Natural killer cell (primary cell): ENCODE measurements at regions not wholly inside any gene's neighbourhood (a gene's known extent, or its start where the extent isn't known, plus 50 kb on each side); places are given as distances from the start of the nearest gene placed in this dataset.
"Not testable (repeated sequence)": the region's sequence is repeated elsewhere in the genome, so short reads cannot be mapped to it uniquely, and the experiment has no call there.

Source experiments
- ATAC-seq, 3 donors: fragments of 150-1000 bp in 2 of 3; fragments of 200-7000 bp in 1 of 3; cut with Tn5 transposase; 1 replicate in 1 of 3; 2 replicates in 2 of 3; pipeline ENCODE4 v1.10.0; 2021; ENCODE audit warnings: mild to moderate bottlenecking in 2 of 3, moderate library complexity in 2 of 3
- DNase-seq, 2 donors: peaks; one replicate each; pipeline versions ENCODE4 v3.0.0 to v3.0.0-alpha.2; 2013 to 2021; ENCODE audit warnings: mixed read lengths in 1 of 2
- H3K27ac ChIP-seq: one replicate; pipeline ENCODE4 v1.5.1; 2013; ENCODE audit warnings: mild to moderate bottlenecking, low read length
- H3K27me3 ChIP-seq: one replicate; pipeline ENCODE4 v1.6.1; 2013; ENCODE audit warnings: low read length; ENCODE audit not compliant: control insufficient read depth, insufficient read depth
- H3K36me3 ChIP-seq: one replicate; pipeline ENCODE4 v1.6.1; 2013; ENCODE audit warnings: low read length; ENCODE audit not compliant: control insufficient read depth, insufficient read depth
- H3K4me1 ChIP-seq: one replicate; pipeline ENCODE4 v1.6.1; 2013; ENCODE audit warnings: low read length; ENCODE audit not compliant: control insufficient read depth, insufficient read depth
- H3K4me3 ChIP-seq: one replicate; pipeline ENCODE4 v1.5.1; 2013; ENCODE audit warnings: low read length
- H3K9me3 ChIP-seq: one replicate; pipeline ENCODE4 v1.6.1; 2013; ENCODE audit warnings: low read length; ENCODE audit not compliant: control insufficient read depth, insufficient read depth
- H3K27ac Mint-ChIP-seq, 2 donors: one replicate each; pipeline ENCODE4 v1.8.0; 2022; ENCODE audit warnings: mild to moderate bottlenecking in 2 of 2, mixed read lengths in 2 of 2, moderate library complexity in 1 of 2
- H3K27me3 Mint-ChIP-seq, 2 donors: one replicate each; pipeline ENCODE4 v1.8.0; 2022; ENCODE audit warnings: low read depth in 2 of 2, mixed read lengths in 2 of 2
- H3K36me3 Mint-ChIP-seq: one replicate; pipeline ENCODE4 v1.8.0; 2022; ENCODE audit warnings: mixed read lengths
- H3K4me1 Mint-ChIP-seq, 2 donors: one replicate each; pipeline ENCODE4 v1.8.0; 2022; ENCODE audit warnings: mixed read lengths in 2 of 2
- H3K4me3 Mint-ChIP-seq: one replicate; pipeline ENCODE4 v1.8.0; 2022; ENCODE audit warnings: mild to moderate bottlenecking, moderate library complexity, mixed read lengths
- H3K9me3 Mint-ChIP-seq, 2 donors: one replicate each; pipeline ENCODE4 v1.8.0; 2022; ENCODE audit warnings: mixed read lengths in 2 of 2
- CTCF ChIP-seq: fragments of 200-600 bp; IDR thresholded peaks from one replicate; pipeline ENCODE4 v1.8.0; 2022; ENCODE audit warnings: antibody characterized with exemption
- WGBS: methylation state at CpG from one replicate; pipeline ENCODE4 v1.1.7; 2013; ENCODE audit warnings: missing lambda C conversion rate; ENCODE audit not compliant: insufficient coverage; 5-methylcytosine and 5-hydroxymethylcytosine counted together
- intact Hi-C: fragments of 100-400 bp; cut with micrococcal nuclease; formaldehyde crosslinking; loops from one replicate; pipeline ENCODE4 v1.14.2; 2022

GRCh38 chr17:22286337-22287041 is 594.2 kb downstream of the KCNJ18 start:
- TF ChIP-seq CTCF = no peak
- intact Hi-C loops = no loop called here
- WGBS = 85% methylated on average over 22 of the region's 22 CpGs
- Mint-ChIP-seq H3K9me3 (peaks cover 4 to 12% of the 10 kb centered on the region in 2 donors), H3K27ac (no peak overlapping the region), H3K4me1 (no peaks in the 10 kb centered on the region), H3K4me3 (no peak overlapping the region), H3K36me3 (peaks cover 9% of the 10 kb centered on the region), H3K27me3 (no peaks in the 10 kb centered on the region)
- H3K4me1 ChIP-seq = no peaks in the 10 kb centered on the region
- no peak overlapping the region for H3K27ac ChIP-seq
- H3K4me3 ChIP-seq = no peak overlapping the region
- peaks cover 15% of the 10 kb centered on the region for H3K9me3 ChIP-seq
- H3K27me3 ChIP-seq = no peaks in the 10 kb centered on the region
- no peaks in the 10 kb centered on the region for H3K36me3 ChIP-seq
- ATAC-seq (no peak), DNase-seq (no peak)

- H3K27me3 Mint-ChIP-seq, H3K4me1 ChIP-seq, H3K27ac ChIP-seq, H3K27ac Mint-ChIP-seq, DNase-seq, H3K4me3 ChIP-seq, H3K27me3 ChIP-seq, intact Hi-C loops, H3K4me1 Mint-ChIP-seq, H3K4me3 Mint-ChIP-seq, H3K36me3 ChIP-seq, H3K36me3 Mint-ChIP-seq: not testable (repeated sequence)
- H3K9me3 Mint-ChIP-seq = peaks cover 12 to 17% of the 10 kb centered on the region in 2 donors
- 90% methylated on average over 21 of the region's 33 CpGs for WGBS
- peaks cover 50% of the 10 kb centered on the region for H3K9me3 ChIP-seq
- ATAC-seq = peak in 2 of 3 donors; percentile 34 to 44
Measured at GRCh38 chr17:22298484-22298951, 606.2 kb downstream of the KCNJ18 start.

DNA sequence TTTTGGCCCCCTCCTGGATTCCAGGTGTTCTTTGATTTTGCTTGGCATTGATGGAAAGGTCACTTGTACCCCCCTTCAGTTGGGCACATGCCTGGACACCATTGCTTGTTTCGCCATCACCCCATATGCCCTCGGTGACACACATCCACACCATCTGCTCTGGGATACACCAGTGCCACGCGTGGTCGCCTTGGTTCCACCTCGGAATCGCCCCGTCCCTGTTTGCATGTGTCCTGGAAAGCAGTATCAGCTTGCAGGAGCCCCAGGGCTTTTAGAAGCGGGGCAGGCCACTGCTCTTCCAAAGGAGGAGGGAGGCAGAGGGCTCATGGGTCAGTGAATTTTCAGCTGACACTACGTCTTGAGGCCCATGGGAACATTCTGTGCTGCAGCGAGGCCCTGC is 607.9 kb downstream of the KCNJ18 start:
- intact Hi-C loops = no loop called here
- no peak for TF ChIP-seq CTCF
- Histone ChIP-seq H3K4me1 (no peaks in the 10 kb centered on the region), H3K27ac (no peak overlapping the region), H3K36me3 (no peaks in the 10 kb centered on the region), H3K9me3 (peaks cover 56% of the 10 kb centered on the region), H3K27me3 (no peaks in the 10 kb centered on the region), H3K4me3 (no peak overlapping the region)
- no peak overlapping the region for H3K27ac Mint-ChIP-seq
- 86% methylated on average over 11 of the region's 11 CpGs for WGBS
- H3K4me3 Mint-ChIP-seq = no peak overlapping the region
- peaks cover 6% of the 10 kb centered on the region for H3K36me3 Mint-ChIP-seq
- H3K27me3 Mint-ChIP-seq = no peaks in the 10 kb centered on the region
- ATAC-seq = no peak
- no peaks in the 10 kb centered on the region for H3K4me1 Mint-ChIP-seq
- no peak for DNase-seq
- H3K9me3 Mint-ChIP-seq = peaks cover 14 to 22% of the 10 kb centered on the region in 2 donors

- H3K27me3 ChIP-seq = no peaks in the 10 kb centered on the region
- Mint-ChIP-seq H3K4me3 (no peak overlapping the region), H3K27me3 (no peaks in the 10 kb centered on the region), H3K9me3 (peaks cover 16 to 23% of the 10 kb centered on the region in 2 donors), H3K27ac (no peak overlapping the region), H3K4me1 (no peaks in the 10 kb centered on the region), H3K36me3 (peaks cover 11% of the 10 kb centered on the region)
- TF ChIP-seq CTCF = no peak
- peaks cover 58% of the 10 kb centered on the region for H3K9me3 ChIP-seq
- ATAC-seq (no peak), DNase-seq (no peak)
- H3K27ac ChIP-seq = no peak overlapping the region
- no peak overlapping the region for H3K4me3 ChIP-seq
- H3K4me1 ChIP-seq = no peaks in the 10 kb centered on the region
- no peaks in the 10 kb centered on the region for H3K36me3 ChIP-seq
- intact Hi-C loops = no loop called here
- 84% methylated on average over 48 of the region's 48 CpGs for WGBS
Measured at GRCh38 chr17:22300731-22301352, 608.5 kb downstream of the KCNJ18 start.
